Tibial nerve (tissue), 4 donors: ENCODE measurements at regions not wholly inside any gene's neighbourhood (a gene's known extent, or its start where the extent isn't known, plus 50 kb on each side); places are given as distances from the start of the nearest gene placed in this dataset.

Experiments
- DNase-seq, 2 donors: peaks; one replicate each; pipeline ENCODE4 v3.0.0-alpha.2; 2019; ENCODE audit warnings: low spot score in 2 of 2
- H3K27ac ChIP-seq, 4 donors: fragments of 200-600 bp; sonication (generic) in 3 of 4; one replicate each; pipeline ENCODE4 v1.5.1; 2017 to 2019; ENCODE audit warnings: mild to moderate bottlenecking in 1 of 4
- H3K27me3 ChIP-seq, 2 donors: fragments of 200-600 bp; sonication (generic) in 1 of 2; one replicate each; pipeline versions ENCODE4 v1.5.1 to v1.6.0; 2017 to 2019
- H3K36me3 ChIP-seq, 3 donors: fragments of 200-600 bp; sonication (generic); one replicate each; pipeline ENCODE4 v1.5.1; 2018 to 2019
- H3K4me1 ChIP-seq, 4 donors: fragments of 200-600 bp; sonication (generic) in 3 of 4; one replicate each; pipeline ENCODE4 v1.5.1; 2017 to 2019
- H3K4me3 ChIP-seq, 4 donors: fragments of 200-600 bp; sonication (generic) in 3 of 4; one replicate each; pipeline ENCODE4 v1.5.1; 2017 to 2019; ENCODE audit warnings: mild to moderate bottlenecking in 1 of 4, moderate library complexity in 1 of 4
- H3K9me3 ChIP-seq, 4 donors: fragments of 200-600 bp; sonication (generic) in 3 of 4; one replicate each; pipeline ENCODE4 v1.5.1; 2017 to 2019
- CTCF ChIP-seq, 5 experiments: fragments of 200-600 bp in 3 of 5; fragments of 450-650 bp in 2 of 5; sonication (generic) in 3 of 5; IDR thresholded peaks; one replicate each; pipeline ENCODE4 v1.5.1; 2016 to 2019; ENCODE audit warnings: antibody characterized with exemption in 5 of 5, mild to moderate bottlenecking in 3 of 5, moderate library complexity in 2 of 5
- EP300 ChIP-seq, 2 donors: sonication (generic); formaldehyde crosslinking; IDR thresholded peaks; one replicate each; pipeline ENCODE4 v1.6.1; 2017; ENCODE audit warnings: antibody characterized with exemption in 2 of 2, mild to moderate bottlenecking in 1 of 2
- POLR2A ChIP-seq, 2 donors: fragments of 450-650 bp; IDR thresholded peaks; one replicate each; pipeline ENCODE4 v1.6.1; 2017; ENCODE audit warnings: antibody characterized with exemption in 2 of 2, mild to moderate bottlenecking in 2 of 2, moderate library complexity in 2 of 2
- WGBS, 2 donors: methylation state at CpG; one replicate each; pipeline ENCODE4 v1.1.5; 2018; 5-methylcytosine and 5-hydroxymethylcytosine counted together

DNA sequence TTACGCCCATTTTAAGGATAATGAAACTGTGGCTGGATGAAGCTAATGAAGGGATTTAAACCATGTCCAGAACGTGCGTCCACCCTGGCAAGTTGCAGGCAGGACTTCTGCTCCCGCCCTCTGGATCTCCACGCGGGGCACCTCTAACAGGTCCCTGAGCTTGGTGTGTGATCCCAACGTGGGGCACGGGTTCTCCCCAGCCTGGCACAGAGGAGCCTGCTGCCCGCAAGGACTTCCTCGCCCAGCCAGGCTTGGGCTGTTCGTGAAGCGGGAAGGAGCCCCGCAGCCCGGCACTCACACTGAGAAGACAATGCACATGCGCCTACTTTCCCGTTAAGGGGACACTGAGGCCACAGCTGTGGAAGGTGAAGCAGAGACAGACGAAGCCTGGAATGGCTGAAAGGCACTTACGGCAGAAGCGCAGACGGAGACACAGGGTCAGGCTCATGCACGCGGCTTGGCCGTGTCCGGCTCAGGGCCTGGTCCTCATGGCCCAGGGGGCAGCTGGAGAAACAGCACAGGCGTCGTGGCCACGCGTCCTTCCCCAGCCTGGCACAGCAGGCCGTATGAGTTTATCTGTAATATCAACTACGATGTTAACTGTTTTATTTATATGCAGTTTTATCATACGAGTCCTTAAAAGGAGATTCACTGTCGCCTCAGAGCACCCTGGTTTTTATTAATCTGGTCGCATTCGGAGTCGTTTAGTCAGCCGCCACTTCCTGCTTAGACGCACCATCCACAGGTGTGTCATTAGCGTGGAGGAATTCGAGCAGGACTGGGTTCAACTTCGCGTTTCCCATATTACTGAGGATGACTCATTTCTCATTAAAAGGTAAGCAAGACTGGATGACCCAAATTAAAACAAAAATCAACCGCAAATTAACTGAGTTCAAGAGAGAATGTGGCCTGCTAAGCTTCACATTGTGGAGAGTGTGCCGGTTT is 835.9 kb downstream of the GALR1 start:
- 90 to 92% methylated on average over 40 to 43 of the region's 43 CpGs for WGBS, 2 donors
- DNase-seq = no peak

GRCh38 chr18:78086931-78087330 is 837.3 kb downstream of the GALR1 start:
- DNase-seq = no peak
- WGBS, 2 donors = 92 to 97% methylated on average over 10 of the region's 10 CpGs
- no peaks in the 10 kb centered on the region for H3K27me3 ChIP-seq
- H3K27ac ChIP-seq = no peak overlapping the region
- H3K36me3 ChIP-seq = no peaks in the 10 kb centered on the region
- H3K4me1 ChIP-seq = no peaks in the 10 kb centered on the region
- no peaks in the 10 kb centered on the region for H3K9me3 ChIP-seq
- no peak overlapping the region for H3K4me3 ChIP-seq
- TF ChIP-seq CTCF (IDR thresholded peaks at IDR 0.05) = no peak
- TF ChIP-seq POLR2A (IDR thresholded peaks at IDR 0.05) = no peak
- no peak for TF ChIP-seq EP300 (IDR thresholded peaks at IDR 0.05)

More for the DNA sequence above, 835.9 kb downstream of the GALR1 start:
- Histone ChIP-seq H3K27me3 (no peaks in the 10 kb centered on the region), H3K36me3 (no peaks in the 10 kb centered on the region), H3K9me3 (no peaks in the 10 kb centered on the region), H3K4me3 (no peak overlapping the region), H3K27ac (no peak overlapping the region), H3K4me1 (no peaks in the 10 kb centered on the region)
- TF ChIP-seq CTCF (IDR thresholded peaks at IDR 0.05) (no peak), POLR2A (IDR thresholded peaks at IDR 0.05) (no peak), EP300 (IDR thresholded peaks at IDR 0.05) (no peak)

GRCh38 chr18:78087338-78087737 is 837.7 kb downstream of the GALR1 start:
- Histone ChIP-seq H3K36me3 (no peaks in the 10 kb centered on the region), H3K27me3 (no peaks in the 10 kb centered on the region), H3K4me1 (no peaks in the 10 kb centered on the region), H3K9me3 (no peaks in the 10 kb centered on the region), H3K27ac (no peak overlapping the region), H3K4me3 (no peak overlapping the region)
- DNase-seq = no peak
- 62 to 75% methylated on average over 2 of the region's 2 CpGs for WGBS, 2 donors
- TF ChIP-seq EP300 (IDR thresholded peaks at IDR 0.05) (no peak), POLR2A (IDR thresholded peaks at IDR 0.05) (no peak), CTCF (IDR thresholded peaks at IDR 0.05) (no peak)

DNA sequence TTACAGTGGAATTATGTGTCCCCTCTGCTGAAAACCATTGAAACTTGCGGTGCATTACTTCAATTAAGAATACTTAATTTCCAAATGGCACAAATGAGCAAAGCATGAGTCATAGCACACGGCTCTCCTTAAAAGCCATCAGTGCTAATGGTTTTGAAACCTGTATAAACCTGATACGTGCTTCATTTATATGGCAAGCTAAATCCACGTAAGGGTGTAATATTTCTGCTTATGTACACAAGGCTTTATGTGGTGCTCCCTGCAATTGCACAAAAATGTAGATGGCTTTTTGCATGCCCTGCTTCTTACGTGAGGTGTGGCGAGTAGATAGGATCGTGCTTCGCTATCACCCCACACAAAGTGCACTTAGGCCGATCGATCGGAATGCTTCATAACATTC is 840.9 kb downstream of the GALR1 start:
- TF ChIP-seq CTCF (IDR thresholded peaks at IDR 0.05) (no peak), EP300 (IDR thresholded peaks at IDR 0.05) (no peak), POLR2A (IDR thresholded peaks at IDR 0.05) (no peak)
- H3K4me1 ChIP-seq = no peaks in the 10 kb centered on the region
- no peaks in the 10 kb centered on the region for H3K27me3 ChIP-seq
- DNase-seq = no peak
- no peak overlapping the region for H3K4me3 ChIP-seq
- no peaks in the 10 kb centered on the region for H3K9me3 ChIP-seq
- no peaks in the 10 kb centered on the region for H3K36me3 ChIP-seq
- no peak overlapping the region for H3K27ac ChIP-seq
- WGBS, 2 donors = 87 to 94% methylated on average over 11 of the region's 11 CpGs

- 40 to 49% methylated on average over 2 of the region's 2 CpGs for WGBS, 2 donors
Observed at GRCh38 chr18:78092901-78093300, 843.3 kb downstream of the GALR1 start.

More at GRCh38 chr18:78092901-78093300, 843.3 kb downstream of the GALR1 start:
- H3K4me3 ChIP-seq = no peak overlapping the region
- TF ChIP-seq POLR2A (IDR thresholded peaks at IDR 0.05) = no peak
- no peak for TF ChIP-seq CTCF (IDR thresholded peaks at IDR 0.05)
- no peak for TF ChIP-seq EP300 (IDR thresholded peaks at IDR 0.05)
- no peaks in the 10 kb centered on the region for H3K27me3 ChIP-seq
- no peak for DNase-seq
- no peaks in the 10 kb centered on the region for H3K9me3 ChIP-seq
- H3K27ac ChIP-seq = no peak overlapping the region
- H3K36me3 ChIP-seq = no peaks in the 10 kb centered on the region
- no peaks in the 10 kb centered on the region for H3K4me1 ChIP-seq
